PC-3 (cell line): ENCODE measurements at regions not wholly inside any gene's neighbourhood (a gene's known extent, or its start where the extent isn't known, plus 50 kb on each side); places are given as distances from the start of the nearest gene placed in this dataset.

ENCODE experiments used
- EZH2phosphoT487 ChIP-seq: fragments of 300-600 bp; sonication (generic); IDR thresholded peaks from 2 replicates; pipeline ENCODE4 v1.6.1; 2018; ENCODE audit warnings: mild to moderate bottlenecking, antibody characterized with exemption, low read length, borderline replicate concordance
- TF ChIP-seq, protein P1 (sequence below): fragments of 300-600 bp; sonication (generic); conservative IDR thresholded peaks from 2 replicates; pipeline ENCODE4 v1.5.1; 2017; ENCODE audit warnings: antibody characterized with exemption, low read depth, mild to moderate bottlenecking, low read length

DNA sequence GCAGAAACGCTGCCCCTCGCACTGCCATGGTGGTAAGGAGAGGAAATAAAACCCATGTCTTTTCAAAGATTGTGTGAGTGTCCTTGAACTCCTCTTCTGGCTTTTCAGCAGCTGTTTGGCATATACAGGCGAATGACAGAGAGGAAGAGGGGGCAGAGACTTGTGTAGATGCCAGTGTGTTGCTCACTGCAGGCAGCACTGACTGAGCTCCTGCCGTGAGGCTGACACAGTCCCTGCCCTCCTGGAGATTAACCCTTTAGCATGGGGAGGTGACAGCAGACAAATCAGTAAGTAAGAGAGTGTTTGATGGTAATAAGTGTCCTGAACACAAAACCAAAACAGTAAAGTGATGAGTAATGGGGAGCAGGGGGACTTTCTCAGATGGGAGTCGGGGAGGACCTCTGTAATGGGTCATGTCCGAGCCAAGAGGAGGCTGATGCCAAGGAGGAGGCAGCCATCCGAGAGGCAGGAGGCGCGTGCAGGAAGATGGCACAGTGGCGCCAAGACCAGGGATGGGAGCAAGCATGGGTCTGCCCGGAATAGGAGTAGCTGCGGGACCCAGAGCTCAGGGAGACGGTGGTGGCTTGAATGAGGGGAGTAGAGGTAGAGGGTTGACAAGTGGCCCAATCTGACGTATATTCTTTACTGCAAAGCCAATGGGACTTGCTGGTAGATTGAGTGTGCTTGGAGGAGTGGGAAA is 182.2 kb downstream of the FOXO1 start:
- TF ChIP-seq, protein P1, sequence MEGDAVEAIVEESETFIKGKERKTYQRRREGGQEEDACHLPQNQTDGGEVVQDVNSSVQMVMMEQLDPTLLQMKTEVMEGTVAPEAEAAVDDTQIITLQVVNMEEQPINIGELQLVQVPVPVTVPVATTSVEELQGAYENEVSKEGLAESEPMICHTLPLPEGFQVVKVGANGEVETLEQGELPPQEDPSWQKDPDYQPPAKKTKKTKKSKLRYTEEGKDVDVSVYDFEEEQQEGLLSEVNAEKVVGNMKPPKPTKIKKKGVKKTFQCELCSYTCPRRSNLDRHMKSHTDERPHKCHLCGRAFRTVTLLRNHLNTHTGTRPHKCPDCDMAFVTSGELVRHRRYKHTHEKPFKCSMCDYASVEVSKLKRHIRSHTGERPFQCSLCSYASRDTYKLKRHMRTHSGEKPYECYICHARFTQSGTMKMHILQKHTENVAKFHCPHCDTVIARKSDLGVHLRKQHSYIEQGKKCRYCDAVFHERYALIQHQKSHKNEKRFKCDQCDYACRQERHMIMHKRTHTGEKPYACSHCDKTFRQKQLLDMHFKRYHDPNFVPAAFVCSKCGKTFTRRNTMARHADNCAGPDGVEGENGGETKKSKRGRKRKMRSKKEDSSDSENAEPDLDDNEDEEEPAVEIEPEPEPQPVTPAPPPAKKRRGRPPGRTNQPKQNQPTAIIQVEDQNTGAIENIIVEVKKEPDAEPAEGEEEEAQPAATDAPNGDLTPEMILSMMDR: no peak
- no peak for TF ChIP-seq EZH2phosphoT487
